Mucosa of descending colon (tissue), 3 donors: ENCODE measurements at regions not wholly inside any gene's neighbourhood (a gene's known extent, or its start where the extent isn't known, plus 50 kb on each side); places are given as distances from the start of the nearest gene placed in this dataset.

Experiments used
- ATAC-seq: fragments of 200-7000 bp; cut with Tn5 transposase; one replicate; pipeline ENCODE4 v1.9.1; 2020; ENCODE audit warnings: mild to moderate bottlenecking, moderate library complexity
- DNase-seq, 3 donors: peaks; one replicate each; pipeline ENCODE4 v3.0.0-alpha.2; 2020
- H3K36me3 ChIP-seq: fragments of 200-600 bp; one replicate; pipeline ENCODE4 v1.8.0; 2021; ENCODE audit warnings: low read depth, mild to moderate bottlenecking
- H3K4me1 ChIP-seq: fragments of 200-600 bp; one replicate; pipeline ENCODE4 v1.8.0; 2021; ENCODE audit warnings: low read depth, mild to moderate bottlenecking
- H3K4me3 ChIP-seq: fragments of 200-600 bp; one replicate; pipeline ENCODE4 v1.8.0; 2021; ENCODE audit warnings: mild to moderate bottlenecking
- H3K9me3 ChIP-seq: fragments of 200-600 bp; one replicate; pipeline ENCODE4 v1.8.0; 2021; ENCODE audit warnings: mild to moderate bottlenecking
- intact Hi-C, 2 donors: fragments of 100-400 bp; cut with DNase I in 1 of 2; cut with micrococcal nuclease in 1 of 2; formaldehyde crosslinking; loops; one replicate each; pipeline versions ENCODE4 v1.11.0 to v1.11.1; 2022; cut with DNase I, micrococcal nuclease
- TF ChIP-seq, protein P1 (sequence below): fragments of 200-600 bp; IDR thresholded peaks from one replicate; pipeline ENCODE4 v1.8.0; 2022; ENCODE audit warnings: antibody characterized with exemption, mild to moderate bottlenecking
- donor health status: DM: no; HTN: no; CAD: no; lungs with moderate emphysema.
- donor health status: DM: no; HTN: no; CAD: no.
- donor health status: DM: no; HTN: yes; CAD: no.

GRCh38 chr6:81625216-81625615, 127.3 kb downstream of the TENT5A start:
- ATAC-seq (no peak), DNase-seq (no peak)
- H3K4me3 ChIP-seq, result no peak overlapping the region
- H3K36me3 ChIP-seq, result no peaks in the 10 kb centered on the region
- intact Hi-C loops, result no loop called here
- peaks cover 3% of the 10 kb centered on the region for H3K9me3 ChIP-seq
- TF ChIP-seq, protein P1, sequence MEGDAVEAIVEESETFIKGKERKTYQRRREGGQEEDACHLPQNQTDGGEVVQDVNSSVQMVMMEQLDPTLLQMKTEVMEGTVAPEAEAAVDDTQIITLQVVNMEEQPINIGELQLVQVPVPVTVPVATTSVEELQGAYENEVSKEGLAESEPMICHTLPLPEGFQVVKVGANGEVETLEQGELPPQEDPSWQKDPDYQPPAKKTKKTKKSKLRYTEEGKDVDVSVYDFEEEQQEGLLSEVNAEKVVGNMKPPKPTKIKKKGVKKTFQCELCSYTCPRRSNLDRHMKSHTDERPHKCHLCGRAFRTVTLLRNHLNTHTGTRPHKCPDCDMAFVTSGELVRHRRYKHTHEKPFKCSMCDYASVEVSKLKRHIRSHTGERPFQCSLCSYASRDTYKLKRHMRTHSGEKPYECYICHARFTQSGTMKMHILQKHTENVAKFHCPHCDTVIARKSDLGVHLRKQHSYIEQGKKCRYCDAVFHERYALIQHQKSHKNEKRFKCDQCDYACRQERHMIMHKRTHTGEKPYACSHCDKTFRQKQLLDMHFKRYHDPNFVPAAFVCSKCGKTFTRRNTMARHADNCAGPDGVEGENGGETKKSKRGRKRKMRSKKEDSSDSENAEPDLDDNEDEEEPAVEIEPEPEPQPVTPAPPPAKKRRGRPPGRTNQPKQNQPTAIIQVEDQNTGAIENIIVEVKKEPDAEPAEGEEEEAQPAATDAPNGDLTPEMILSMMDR, result no peak
- no peaks in the 10 kb centered on the region for H3K4me1 ChIP-seq

DNA sequence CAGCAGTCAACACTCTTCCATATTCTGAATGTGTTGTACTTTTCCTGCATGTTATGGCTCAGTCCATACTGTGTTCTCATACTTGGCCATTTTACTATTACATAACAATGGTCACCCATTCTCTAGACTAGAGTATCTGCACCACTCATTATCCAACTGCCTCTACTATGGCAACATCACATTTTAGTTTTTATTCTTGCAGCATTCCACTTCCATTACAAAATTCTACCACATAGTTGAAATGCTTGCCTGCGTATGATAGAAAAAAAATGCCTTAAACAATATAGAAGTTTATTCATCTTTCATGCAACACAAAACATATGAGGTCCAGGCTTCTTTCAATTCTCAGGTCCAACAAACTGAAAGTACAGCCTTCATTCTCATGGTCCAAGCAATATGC, 128.0 kb downstream of the TENT5A start:
- intact Hi-C loops, result no loop called here
- H3K36me3 ChIP-seq, result no peaks in the 10 kb centered on the region
- H3K4me3 ChIP-seq, result no peak overlapping the region
- H3K4me1 ChIP-seq, result no peaks in the 10 kb centered on the region
- DNase-seq, result no peak
- H3K9me3 ChIP-seq, result no peaks in the 10 kb centered on the region
- no peak for ATAC-seq
- TF ChIP-seq, protein P1, result no peak

GRCh38 chr6:81623106-81623759, 129.2 kb downstream of the TENT5A start:
- TF ChIP-seq, protein P1, result no peak
- Histone ChIP-seq H3K9me3 (no peaks in the 10 kb centered on the region), H3K36me3 (no peaks in the 10 kb centered on the region), H3K4me3 (no peak overlapping the region), H3K4me1 (no peaks in the 10 kb centered on the region)
- intact Hi-C loops, result no loop called here
- ATAC-seq (no peak), DNase-seq (no peak)

GRCh38 chr6:81621816-81622395, 130.6 kb downstream of the TENT5A start:
- intact Hi-C loops, result no loop called here
- no peak for ATAC-seq
- H3K36me3 ChIP-seq, result no peaks in the 10 kb centered on the region
- DNase-seq, result no peak
- TF ChIP-seq, protein P1, result no peak
- no peaks in the 10 kb centered on the region for H3K4me1 ChIP-seq
- H3K4me3 ChIP-seq, result no peak overlapping the region
- H3K9me3 ChIP-seq, result no peaks in the 10 kb centered on the region

DNA sequence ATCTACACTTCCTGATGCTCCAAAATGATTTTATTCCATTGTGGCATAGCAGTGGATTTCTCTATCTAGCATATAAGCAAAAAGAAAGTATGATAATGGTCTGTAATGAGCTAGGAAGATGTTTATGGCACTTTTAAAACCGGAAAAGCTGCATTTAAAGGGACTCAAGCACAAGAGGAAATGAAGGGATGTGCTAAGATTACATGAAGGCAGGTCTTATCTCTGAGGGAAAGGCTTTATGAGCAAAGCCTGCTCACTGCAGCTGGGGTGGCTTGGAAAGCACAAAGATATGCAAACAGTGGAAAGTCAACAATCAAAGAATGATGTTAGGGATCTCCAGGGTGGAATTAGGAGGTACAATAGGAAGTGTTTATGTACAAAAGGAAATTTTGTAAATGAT, 138.2 kb downstream of the TENT5A start:
- DNase-seq (peak in 2 of 3 donors; percentile 46 to 64), ATAC-seq (peak; percentile 100)
- TF ChIP-seq, protein P1, result no peak
- Histone ChIP-seq H3K4me1 (peaks cover 3% of the 10 kb centered on the region), H3K36me3 (no peaks in the 10 kb centered on the region), H3K4me3 (no peak overlapping the region), H3K9me3 (no peaks in the 10 kb centered on the region)
- intact Hi-C loops, result no loop called here
